WI38 (cell line): ENCODE measurements at regions not wholly inside any gene's neighbourhood (a gene's known extent, or its start where the extent isn't known, plus 50 kb on each side); places are given as distances from the start of the nearest gene placed in this dataset.
"Not testable (repeated sequence)": the region's sequence is repeated elsewhere in the genome, so short reads cannot be mapped to it uniquely, and the experiment has no call there.

Source experiments
- H3K4me3 ChIP-seq: 2 replicates; pipeline ENCODE4 v1.5.1; 2011; ENCODE audit warnings: low read depth, mild to moderate bottlenecking, control low read depth, low read length
- CTCF ChIP-seq: IDR thresholded peaks from 2 replicates; pipeline ENCODE4 v1.5.1; 2012; ENCODE audit warnings: low read depth, mild to moderate bottlenecking, control low read depth, low read length

GRCh38 chr20:47972916-47973309, 187.6 kb upstream of the SULF2 start:
- no peak overlapping the region for H3K4me3 ChIP-seq
- TF ChIP-seq CTCF, result no peak

- not testable (repeated sequence) for H3K4me3 ChIP-seq
Observed at GRCh38 chr20:47972297-47972915, 187.1 kb upstream of the SULF2 start.

- no peak overlapping the region for H3K4me3 ChIP-seq
- no peak for TF ChIP-seq CTCF
Observed at GRCh38 chr20:47971058-47971791, 185.9 kb upstream of the SULF2 start.

- TF ChIP-seq CTCF, result no peak
- H3K4me3 ChIP-seq, result no peak overlapping the region
Observed at GRCh38 chr20:47970282-47970903, 185.1 kb upstream of the SULF2 start.

- no peak overlapping the region for H3K4me3 ChIP-seq
- no peak for TF ChIP-seq CTCF
Observed at GRCh38 chr20:47969426-47969825, 184.1 kb upstream of the SULF2 start.

- no peak for TF ChIP-seq CTCF
- no peak overlapping the region for H3K4me3 ChIP-seq
Observed at GRCh38 chr20:47968541-47969310, 183.4 kb upstream of the SULF2 start.

- no peak for TF ChIP-seq CTCF
- no peak overlapping the region for H3K4me3 ChIP-seq
Observed at GRCh38 chr20:47964149-47964548, 178.9 kb upstream of the SULF2 start.
